HepG2 (cell line): ENCODE measurements at regions not wholly inside any gene's neighbourhood (a gene's known extent, or its start where the extent isn't known, plus 50 kb on each side); places are given as distances from the start of the nearest gene placed in this dataset.

Source experiments
- ATAC-seq: fragments of 200-7000 bp; cut with Tn5 transposase; 3 replicates; pipeline ENCODE4 v1.9.1; 2020; ENCODE audit warnings: mild to moderate bottlenecking, moderate library complexity
- BruUV-seq: library from RNA; stranded (reverse); fragments of 400-500 nt; replicated peaks from 2 replicates; lab custom pipeline; 2021; lab: Mats Ljungman, UMichigan
- CTCF ChIA-PET: fragments of 300-600 bp; formaldehyde crosslinking; extraction: SDS; loops from one replicate; lab custom pipeline; 2021; ENCODE audit warnings: low total read pairs, inconsistent platforms, low intra/inter-chr PET ratio; lab: Yijun Ruan, JAX
- POLR2A ChIA-PET: fragments of 350-600 bp; sonication (Branson Sonifier 250); formaldehyde crosslinking; loops from one replicate; lab custom pipeline; 2020; ENCODE audit warnings: antibody characterized with exemption, inconsistent platforms; lab: Yijun Ruan, JAX
- DNase-seq: peaks from one replicate; pipeline ENCODE4 v3.0.0-alpha.2; 2015; ENCODE audit warnings: low spot score
- FAIRE-seq: peaks from 3 replicates; lab custom pipeline; 2011; peaks lifted over from hg19 to GRCh38; lab: Jason Lieb, UNC
- H2AFZ ChIP-seq: one replicate; pipeline ENCODE4 v1.6.1; 2011; ENCODE audit warnings: low read length, inconsistent platforms
- H3K27ac ChIP-seq: fragments of 300-600 bp; 3 replicates; pipeline ENCODE4 v1.8.0; 2011; ENCODE audit warnings: mixed run types, mild to moderate bottlenecking, mixed read lengths, low read length, inconsistent platforms; ENCODE audit not compliant: insufficient read depth; ENCODE audit errors: extremely low read length
- H3K27me3 ChIP-seq, 2 experiments: fragments of 200-600 bp in 1 of 2; 2 replicates in 1 of 2; 3 replicates in 1 of 2; pipeline versions ENCODE4 v1.6.0 to v1.8.0; 2011; ENCODE audit warnings: low read length in 2 of 2, mild to moderate bottlenecking in 2 of 2, moderate library complexity in 2 of 2, inconsistent platforms in 1 of 2; ENCODE audit not compliant: insufficient read depth in 2 of 2, control insufficient read depth in 1 of 2
- H3K36me3 ChIP-seq, 2 experiments: fragments of 200-600 bp in 1 of 2; replicated peaks in 1 of 2; 2 replicates in 1 of 2; 3 replicates in 1 of 2; pipeline versions ENCODE4 v1.5.1 to v1.8.0; 2011; ENCODE audit warnings: low read length in 2 of 2, inconsistent platforms in 1 of 2; ENCODE audit not compliant: insufficient read depth in 2 of 2, control insufficient read depth in 1 of 2
- H3K4me1 ChIP-seq: 2 replicates; pipeline ENCODE4 v1.5.1; 2012; ENCODE audit warnings: low read length, inconsistent platforms; ENCODE audit not compliant: insufficient read depth
- H3K4me2 ChIP-seq: 2 replicates; pipeline ENCODE4 v1.6.0; 2011; ENCODE audit warnings: low read depth, low read length, inconsistent platforms
- H3K4me3 ChIP-seq, 3 experiments: fragments of 200-600 bp in 1 of 3; sonication (generic), shearing (Covaris generic) in 1 of 3; replicated peaks in 1 of 3; 2 replicates each; pipeline ENCODE4 v1.5.1; 2011 to 2016; ENCODE audit warnings: low read length in 3 of 3, inconsistent platforms in 2 of 3, low read depth in 2 of 3, mild to moderate bottlenecking in 2 of 3, control low read depth in 1 of 3, mixed read lengths in 1 of 3; ENCODE audit not compliant: insufficient read depth in 1 of 3
- H3K79me2 ChIP-seq: one replicate; pipeline ENCODE4 v1.6.1; 2011; ENCODE audit warnings: low read length, inconsistent platforms; ENCODE audit not compliant: insufficient read depth
- H3K9ac ChIP-seq: 2 replicates; pipeline ENCODE4 v1.6.0; 2011; ENCODE audit warnings: mild to moderate bottlenecking, low read depth, low read length, inconsistent platforms; ENCODE audit not compliant: insufficient read depth
- H3K9me3 ChIP-seq: 2 replicates; pipeline ENCODE4 v1.5.1; 2012; ENCODE audit warnings: mild to moderate bottlenecking, low read length
- H4K20me1 ChIP-seq: 2 replicates; pipeline ENCODE4 v1.6.0; 2011; ENCODE audit warnings: inconsistent platforms, mild to moderate bottlenecking, low read length, moderate library complexity; ENCODE audit not compliant: insufficient read depth
- ARNTL ChIP-seq: sonication (generic); formaldehyde crosslinking; IDR thresholded peaks from 2 replicates; pipeline ENCODE4 v1.4.0; 2020; ENCODE audit warnings: mild to moderate bottlenecking, missing genetic modification reagents
- E2F1 ChIP-seq: sonication (generic); formaldehyde crosslinking; IDR thresholded peaks from 2 replicates; pipeline ENCODE4 v1.5.0; 2020; ENCODE audit warnings: missing genetic modification reagents
- HES4 ChIP-seq: sonication (generic); formaldehyde crosslinking; IDR thresholded peaks from 2 replicates; pipeline ENCODE4 v1.9.0; 2021; ENCODE audit warnings: mild to moderate bottlenecking, missing genetic modification reagents, borderline replicate concordance
- HIC2 ChIP-seq: sonication (generic); formaldehyde crosslinking; IDR thresholded peaks from 2 replicates; pipeline ENCODE4 v1.9.0; 2022; ENCODE audit warnings: low read depth, missing genetic modification reagents
- HOXA7 ChIP-seq: sonication (generic); formaldehyde crosslinking; IDR thresholded peaks from 2 replicates; pipeline ENCODE4 v1.8.1; 2022; ENCODE audit warnings: mild to moderate bottlenecking, missing genetic modification reagents, moderate library complexity
- MIER2 ChIP-seq: IDR thresholded peaks from 2 replicates; pipeline ENCODE4 v1.6.1; 2016; ENCODE audit warnings: missing biosample characterization, missing genetic modification reagents
- NR3C1 ChIP-seq: sonication (generic); formaldehyde crosslinking; IDR thresholded peaks from 2 replicates; pipeline ENCODE4 v1.4.0; 2020; ENCODE audit warnings: missing genetic modification reagents
- PHF5A ChIP-seq: IDR thresholded peaks from one replicate; pipeline ENCODE4 v1.6.1; 2018; ENCODE audit warnings: low read depth, missing genetic modification reagents; ENCODE audit not compliant: unreplicated experiment
- POLR2A ChIP-seq, 2 experiments: IDR thresholded peaks; 2 replicates each; pipeline ENCODE4 v1.6.1; 2011; ENCODE audit warnings: low read depth in 2 of 2, low read length in 2 of 2, mild to moderate bottlenecking in 1 of 2, moderate library complexity in 1 of 2; ENCODE audit not compliant: insufficient read depth in 1 of 2
- PPARG ChIP-seq: conservative IDR thresholded peaks from 2 replicates; pipeline ENCODE4 v1.6.1; 2016; ENCODE audit warnings: missing biosample characterization, missing genetic modification reagents
- PRMT3 ChIP-seq: sonication (generic); formaldehyde crosslinking; IDR thresholded peaks from 2 replicates; pipeline ENCODE4 v1.8.1; 2022; ENCODE audit warnings: low read depth, mild to moderate bottlenecking, moderate library complexity, missing genetic modification reagents, borderline replicate concordance
- REXO4 ChIP-seq: sonication (generic); formaldehyde crosslinking; IDR thresholded peaks from 2 replicates; pipeline ENCODE4 v1.8.0; 2022; ENCODE audit warnings: missing genetic modification reagents, mild to moderate bottlenecking, borderline replicate concordance
- SMAD3 ChIP-seq: sonication (generic); formaldehyde crosslinking; IDR thresholded peaks from 2 replicates; pipeline ENCODE4 v1.4.0; 2020; ENCODE audit warnings: missing genetic modification reagents
- SMYD3 ChIP-seq: sonication (generic); formaldehyde crosslinking; IDR thresholded peaks from 2 replicates; pipeline ENCODE4 v1.8.1; 2023; ENCODE audit warnings: mild to moderate bottlenecking, missing genetic modification reagents
- TRAFD1 ChIP-seq: sonication (generic); formaldehyde crosslinking; IDR thresholded peaks from 2 replicates; pipeline ENCODE4 v1.5.1; 2020; ENCODE audit warnings: missing genetic modification reagents, mild to moderate bottlenecking, borderline replicate concordance
- ZEB1 ChIP-seq: IDR thresholded peaks from 2 replicates; pipeline ENCODE4 v1.6.1; 2012; ENCODE audit warnings: mild to moderate bottlenecking, low read depth, inconsistent platforms; ENCODE audit not compliant: insufficient replicate concordance
- ZNF430 ChIP-seq: sonication (generic); formaldehyde crosslinking; IDR thresholded peaks from 2 replicates; pipeline ENCODE4 v1.9.0; 2021; ENCODE audit warnings: mild to moderate bottlenecking, missing genetic modification reagents
- ZNF549 ChIP-seq: sonication (generic); formaldehyde crosslinking; IDR thresholded peaks from 2 replicates; pipeline ENCODE4 v1.5.0; 2020; ENCODE audit warnings: missing genetic modification reagents
- ZNF557 ChIP-seq: sonication (generic); formaldehyde crosslinking; IDR thresholded peaks from 2 replicates; pipeline ENCODE4 v1.4.0; 2020; ENCODE audit warnings: missing genetic modification reagents
- ZNF749 ChIP-seq: sonication (generic); formaldehyde crosslinking; IDR thresholded peaks from 2 replicates; pipeline ENCODE4 v1.8.0; 2022; ENCODE audit warnings: mild to moderate bottlenecking, missing genetic modification reagents, moderate library complexity, borderline replicate concordance
- WGBS: methylation state at CpG from one replicate; pipeline ENCODE4 v1.1.6; 2017; ENCODE audit warnings: low lambda C conversion rate; 5-methylcytosine and 5-hydroxymethylcytosine counted together
- in situ Hi-C: cut with HindIII; loops from 2 replicates; pipeline ENCODE4 v1.10.0; 2017; ENCODE audit warnings: low pct_unique_long_range_greater_than_20kb; ENCODE audit not compliant: extremely low pct_ligation_motif_present
- intact Hi-C: fragments of 100-400 bp; cut with micrococcal nuclease; formaldehyde crosslinking; loops from one replicate; pipeline ENCODE4 v1.10.0; 2022; ENCODE audit not compliant: unreplicated experiment

GRCh38 chr2:155947069-155947468 is 385.5 kb downstream of the NR4A2 start:
- ChIA-PET CTCF (no interaction called here), POLR2A (no interaction called here)
- no peak overlapping the region for H3K9ac ChIP-seq
- TF ChIP-seq ZEB1: no peak
- TF ChIP-seq HIC2 (CRISPR knock-in tag): no peak
- TF ChIP-seq TRAFD1 (CRISPR knock-in tag): no peak
- TF ChIP-seq HOXA7 (CRISPR knock-in tag): no peak
- TF ChIP-seq MIER2 (CRISPR knock-in tag): no peak
- TF ChIP-seq REXO4 (CRISPR knock-in tag): no peak
- no peak for TF ChIP-seq SMYD3 (CRISPR knock-in tag)
- no peak for TF ChIP-seq ZNF430 (CRISPR knock-in tag)
- TF ChIP-seq PPARG (CRISPR knock-in tag): no peak
- TF ChIP-seq ZNF749 (CRISPR knock-in tag): no peak
- TF ChIP-seq SMAD3 (CRISPR knock-in tag): no peak
- no peak for TF ChIP-seq NR3C1 (CRISPR knock-in tag)
- TF ChIP-seq ZNF549 (CRISPR knock-in tag): no peak
- no peak for TF ChIP-seq E2F1 (CRISPR knock-in tag)
- no peak for TF ChIP-seq PRMT3 (CRISPR knock-in tag)
- no peak for TF ChIP-seq PHF5A
- TF ChIP-seq POLR2A (IDR thresholded peaks at IDR 0.05; ENCODE audit: insufficient read depth in 1 of 2, low read depth in 2 of 2, low read length in 2 of 2): no peak
- TF ChIP-seq ARNTL: no peak
- TF ChIP-seq HES4 (CRISPR knock-in tag): no peak
- no peak for TF ChIP-seq ZNF557 (CRISPR knock-in tag)
- no peaks in the 10 kb centered on the region for H3K79me2 ChIP-seq
- no peaks in the 10 kb centered on the region for H3K36me3 ChIP-seq
- DNase-seq (no peak), FAIRE-seq (no peak), ATAC-seq (no peak)
- no TSS peak for BruUV-seq
- intact Hi-C loops: no loop called here
- H4K20me1 ChIP-seq: no peaks in the 10 kb centered on the region
- H3K27ac ChIP-seq: no peak overlapping the region
- H2AFZ ChIP-seq: no peak overlapping the region
- H3K4me1 ChIP-seq: no peaks in the 10 kb centered on the region
- H3K27me3 ChIP-seq: no peaks in the 10 kb centered on the region
- no peak overlapping the region for H3K4me2 ChIP-seq
- H3K4me3 ChIP-seq: no peak overlapping the region
- no peaks in the 10 kb centered on the region for H3K9me3 ChIP-seq
- in situ Hi-C loops: no loop called here
- 8% methylated on average over 3 of the region's 3 CpGs for WGBS
